ENCODE measurements at regions not wholly inside any gene's neighbourhood (a gene's known extent, or its start where the extent isn't known, plus 50 kb on each side); places are given as distances from the start of the nearest gene placed in this dataset.

GRCh38 chr15:38721568-38721945 lies 156.9 kb upstream of the RASGRP1 start:
- Histone ChIP-seq H3K79me1 (ENCODE audit: low read depth, low read length) (no peaks in the 10 kb centered on the region), H3K27ac (ENCODE audit: low read depth, low read length) (no peak overlapping the region), H3K23ac (ENCODE audit: insufficient read length) (no peak overlapping the region), H3K56ac (replicated peaks; ENCODE audit: insufficient read length, low read depth, low read length) (no peak overlapping the region), H2BK5ac (ENCODE audit: low read depth, low read length) (no peak overlapping the region), H3K4me1 (replicated peaks in 1 of 4; ENCODE audit: control insufficient read depth in 3 of 4, insufficient read depth in 4 of 4, low read length in 3 of 4) (no peaks in the 10 kb centered on the region), H2BK12ac (ENCODE audit: low read depth, low read length) (no peak overlapping the region), H3K9me3 (ENCODE audit: insufficient read depth in 2 of 2, low read depth in 1 of 2, low read length in 1 of 2) (no peaks in the 10 kb centered on the region), H3K9ac (replicated peaks in 1 of 4; ENCODE audit: extremely low read depth in 1 of 4, low read depth in 3 of 4, low read length in 3 of 4) (no peak overlapping the region), H3K4me3 (ENCODE audit: extremely low read depth in 1 of 4, insufficient read depth in 2 of 4, low read depth in 3 of 4, low read length in 4 of 4) (no peak overlapping the region), H2AFZ (ENCODE audit: low read length) (no peak overlapping the region), H4K91ac (replicated peaks; ENCODE audit: insufficient read length, low read length) (no peak overlapping the region), H3K4me2 (ENCODE audit: insufficient read depth in 1 of 2, low read depth in 2 of 2, low read length in 2 of 2) (no peak overlapping the region), H3K14ac (ENCODE audit: insufficient read length) (no peak overlapping the region), H3K23me2 (ENCODE audit: low read depth, low read length) (no peaks in the 10 kb centered on the region), H4K8ac (ENCODE audit: extremely low read depth, insufficient read depth, low read length) (no peak overlapping the region), H2BK20ac (ENCODE audit: low read length) (no peak overlapping the region), H2AK5ac (ENCODE audit: low read depth, low read length) (no peak overlapping the region), H2BK120ac (replicated peaks; ENCODE audit: low read depth, low read length) (no peak overlapping the region), H3K79me2 (ENCODE audit: control insufficient read depth in 1 of 2, insufficient read depth in 2 of 2, low read length in 2 of 2) (no peaks in the 10 kb centered on the region), H3K18ac (ENCODE audit: extremely low read depth, low read length) (no peak overlapping the region), H2BK15ac (ENCODE audit: low read length) (no peak overlapping the region), H3K4ac (replicated peaks; ENCODE audit: insufficient read length, low read depth, low read length) (no peak overlapping the region), H3K27me3 (replicated peaks in 1 of 4; ENCODE audit: control insufficient read depth in 3 of 4, extremely low read depth in 1 of 4, insufficient read depth in 3 of 4, low read length in 3 of 4) (no peaks in the 10 kb centered on the region), H4K20me1 (replicated peaks in 1 of 2; ENCODE audit: control insufficient read depth in 1 of 2, insufficient read depth in 2 of 2, low read length in 2 of 2) (no peaks in the 10 kb centered on the region), H4K5ac (ENCODE audit: insufficient read length, low read depth, low read length) (no peak overlapping the region), H3K36me3 (ENCODE audit: control insufficient read depth in 2 of 4, insufficient read depth in 4 of 4, low read length in 3 of 4) (no peaks in the 10 kb centered on the region)
- ChIA-PET CTCF (ENCODE audit: partially characterized antibody) (no interaction called here), POLR2A (ENCODE audit: partially characterized antibody) (no interaction called here)
- FAIRE-seq (no peak), DNase-seq (ENCODE audit: low read depth in 1 of 2, low spot score in 2 of 2) (no peak)
- no peak for TF ChIP-seq TEAD4 (IDR thresholded peaks at IDR 0.05; ENCODE audit: low read depth, low read length)
- TF ChIP-seq CHD2 (IDR thresholded peaks at IDR 0.05; ENCODE audit: low read length): no peak
- TF ChIP-seq CBX5 (IDR thresholded peaks at IDR 0.05; ENCODE audit: low read depth, low read length): no peak
- TF ChIP-seq TBP (IDR thresholded peaks at IDR 0.05; ENCODE audit: low read depth, low read length): no peak
- no peak for TF ChIP-seq NANOG (IDR thresholded peaks at IDR 0.05; ENCODE audit: insufficient read depth, low read depth, low read length, poor library complexity, severe bottlenecking)
- no peak for TF ChIP-seq JUN (IDR thresholded peaks at IDR 0.05; ENCODE audit: low read depth, low read length)
- no peak for TF ChIP-seq RFX5 (IDR thresholded peaks at IDR 0.05; ENCODE audit: borderline replicate concordance, low read depth, low read length)
- TF ChIP-seq GABPA (IDR thresholded peaks at IDR 0.05; ENCODE audit: borderline replicate concordance, insufficient read depth, low read length): no peak
- TF ChIP-seq POLR2AphosphoS5 (IDR thresholded peaks at IDR 0.05; ENCODE audit: low read depth, low read length): no peak
- TF ChIP-seq SP2 (IDR thresholded peaks at IDR 0.05; ENCODE audit: low read length): no peak
- TF ChIP-seq BRCA1 (IDR thresholded peaks at IDR 0.05; ENCODE audit: low read depth, low read length): no peak
- TF ChIP-seq TCF12 (IDR thresholded peaks at IDR 0.05; ENCODE audit: low read depth, low read length): no peak
- TF ChIP-seq EP300 (IDR thresholded peaks at IDR 0.05; ENCODE audit: borderline replicate concordance in 1 of 2, low read depth in 2 of 2, low read length in 2 of 2): no peak
- TF ChIP-seq SP1 (IDR thresholded peaks at IDR 0.05; ENCODE audit: low read depth, low read length): no peak
- WGBS, 2 experiments (ENCODE audit: extremely low coverage in 1 of 2, insufficient coverage in 1 of 2, insufficient read length in 1 of 2, insufficient replicate concordance in 2 of 2, low coverage in 1 of 2, low lambda C conversion rate in 2 of 2, missing lambda C conversion rate in 1 of 2): 92% methylated on average over 3 of the region's 3 CpGs; no CpG with 5 or more reads in 1 of the 2 experiments
